Transverse colon (tissue), 4 donors: ENCODE measurements at regions not wholly inside any gene's neighbourhood (a gene's known extent, or its start where the extent isn't known, plus 50 kb on each side); places are given as distances from the start of the nearest gene placed in this dataset.

Source experiments
- DNase-seq: peaks from one replicate; pipeline ENCODE4 v3.0.0-alpha.2; 2019
- H3K27ac ChIP-seq, 4 donors: fragments of 200-600 bp; sonication (generic); 2 replicates each; pipeline ENCODE4 v1.5.1; 2016 to 2018; ENCODE audit warnings: inconsistent platforms in 4 of 4
- H3K27me3 ChIP-seq: fragments of 200-600 bp; sonication (generic); 2 replicates; pipeline ENCODE4 v1.5.1; 2017; ENCODE audit warnings: inconsistent platforms
- H3K36me3 ChIP-seq, 4 donors: fragments of 200-600 bp; sonication (generic); 2 replicates each; pipeline ENCODE4 v1.5.1; 2017 to 2019; ENCODE audit warnings: inconsistent platforms in 4 of 4
- H3K4me1 ChIP-seq, 4 donors: fragments of 200-600 bp; sonication (generic); 2 replicates each; pipeline ENCODE4 v1.5.1; 2017 to 2020; ENCODE audit warnings: inconsistent platforms in 4 of 4
- H3K4me3 ChIP-seq, 4 donors: fragments of 200-600 bp; sonication (generic); 1 replicate in 1 of 4; 2 replicates in 3 of 4; pipeline versions ENCODE4 v1.5.1 to v1.6.1; 2017 to 2019; ENCODE audit warnings: inconsistent platforms in 4 of 4
- H3K9me3 ChIP-seq, 2 donors: fragments of 200-600 bp; sonication (generic); 2 replicates each; pipeline ENCODE4 v1.5.1; 2017 to 2019; ENCODE audit warnings: inconsistent platforms in 2 of 2
- EP300 ChIP-seq: sonication (generic); formaldehyde crosslinking; IDR thresholded peaks from one replicate; pipeline ENCODE4 v1.6.1; 2017; ENCODE audit warnings: antibody characterized with exemption, low read depth
- POLR2A ChIP-seq: fragments of 450-650 bp; IDR thresholded peaks from one replicate; pipeline ENCODE4 v1.6.1; 2016; ENCODE audit warnings: antibody characterized with exemption, mild to moderate bottlenecking, moderate library complexity
- POLR2AphosphoS5 ChIP-seq, 3 donors: sonication (generic); formaldehyde crosslinking; IDR thresholded peaks; one replicate each; pipeline ENCODE4 v1.6.1; 2016; ENCODE audit warnings: antibody characterized with exemption in 3 of 3
- WGBS, 2 donors: methylation state at CpG; one replicate each; pipeline ENCODE4 v1.1.5; 2018; ENCODE audit warnings: low coverage in 1 of 2; 5-methylcytosine and 5-hydroxymethylcytosine counted together
- in situ Hi-C, 4 donors: fragments of 200-750 bp; cut with MboI; loops; one replicate each; pipeline versions ENCODE4 v1.15.0 to v1.15.1; 2017; ENCODE audit warnings: low sequenced_read_pairs in 3 of 4, low pct_ligation_motif_present in 1 of 4, low pct_unique_long_range_greater_than_20kb in 1 of 4
- intact Hi-C: fragments of 100-400 bp; cut with DNase I; formaldehyde crosslinking; loops from one replicate; pipeline ENCODE4 v1.15.1; 2023; ENCODE audit warnings: low total_unique reads
- TF ChIP-seq, protein P1 (sequence below), 5 experiments: fragments of 200-600 bp in 3 of 5; fragments of 450-650 bp in 2 of 5; sonication (generic) in 3 of 5; IDR thresholded peaks; 1 replicate in 2 of 5; 2 replicates in 3 of 5; pipeline ENCODE4 v1.5.1; 2016 to 2017; ENCODE audit warnings: antibody characterized with exemption in 5 of 5, inconsistent platforms in 3 of 5, mild to moderate bottlenecking in 2 of 5, moderate library complexity in 1 of 5

DNA sequence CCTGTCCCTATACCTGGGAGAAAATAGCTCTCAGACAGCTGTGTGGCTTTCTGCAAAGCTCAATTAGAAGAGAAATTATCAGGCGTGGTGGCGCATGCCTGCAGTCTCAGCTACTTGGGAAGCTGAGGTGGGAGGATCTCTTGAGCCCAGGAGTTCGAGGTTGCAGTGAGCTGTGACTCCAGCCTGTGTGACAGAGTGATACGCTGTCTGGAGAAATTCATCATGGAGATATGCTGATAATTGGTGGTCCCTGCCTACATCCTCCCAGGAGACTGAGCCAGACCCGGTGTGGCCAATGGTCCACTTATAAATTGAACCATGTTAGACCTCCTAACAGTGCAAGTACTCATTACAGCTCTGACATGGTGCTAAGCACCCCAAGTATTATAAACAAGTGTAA, 58.7 kb upstream of the ZNF599 start:
- in situ Hi-C loops = no loop called here
- TF ChIP-seq, protein P1, sequence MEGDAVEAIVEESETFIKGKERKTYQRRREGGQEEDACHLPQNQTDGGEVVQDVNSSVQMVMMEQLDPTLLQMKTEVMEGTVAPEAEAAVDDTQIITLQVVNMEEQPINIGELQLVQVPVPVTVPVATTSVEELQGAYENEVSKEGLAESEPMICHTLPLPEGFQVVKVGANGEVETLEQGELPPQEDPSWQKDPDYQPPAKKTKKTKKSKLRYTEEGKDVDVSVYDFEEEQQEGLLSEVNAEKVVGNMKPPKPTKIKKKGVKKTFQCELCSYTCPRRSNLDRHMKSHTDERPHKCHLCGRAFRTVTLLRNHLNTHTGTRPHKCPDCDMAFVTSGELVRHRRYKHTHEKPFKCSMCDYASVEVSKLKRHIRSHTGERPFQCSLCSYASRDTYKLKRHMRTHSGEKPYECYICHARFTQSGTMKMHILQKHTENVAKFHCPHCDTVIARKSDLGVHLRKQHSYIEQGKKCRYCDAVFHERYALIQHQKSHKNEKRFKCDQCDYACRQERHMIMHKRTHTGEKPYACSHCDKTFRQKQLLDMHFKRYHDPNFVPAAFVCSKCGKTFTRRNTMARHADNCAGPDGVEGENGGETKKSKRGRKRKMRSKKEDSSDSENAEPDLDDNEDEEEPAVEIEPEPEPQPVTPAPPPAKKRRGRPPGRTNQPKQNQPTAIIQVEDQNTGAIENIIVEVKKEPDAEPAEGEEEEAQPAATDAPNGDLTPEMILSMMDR (IDR thresholded peaks at IDR 0.05) = no peak
- no peak for TF ChIP-seq EP300
- no peak for TF ChIP-seq POLR2A
- TF ChIP-seq POLR2AphosphoS5 (IDR thresholded peaks at IDR 0.05) = no peak
- intact Hi-C loops = no loop called here
- H3K4me1 ChIP-seq = no peaks in the 10 kb centered on the region
- H3K27ac ChIP-seq = no peak overlapping the region
- DNase-seq = no peak
- no peaks in the 10 kb centered on the region for H3K36me3 ChIP-seq
- no peaks in the 10 kb centered on the region for H3K9me3 ChIP-seq
- 69% methylated on average over 5 of the region's 5 CpGs; no CpG with 5 or more reads in 1 of the 2 donors for WGBS, 2 donors
- H3K4me3 ChIP-seq = no peak overlapping the region
- no peaks in the 10 kb centered on the region for H3K27me3 ChIP-seq

DNA sequence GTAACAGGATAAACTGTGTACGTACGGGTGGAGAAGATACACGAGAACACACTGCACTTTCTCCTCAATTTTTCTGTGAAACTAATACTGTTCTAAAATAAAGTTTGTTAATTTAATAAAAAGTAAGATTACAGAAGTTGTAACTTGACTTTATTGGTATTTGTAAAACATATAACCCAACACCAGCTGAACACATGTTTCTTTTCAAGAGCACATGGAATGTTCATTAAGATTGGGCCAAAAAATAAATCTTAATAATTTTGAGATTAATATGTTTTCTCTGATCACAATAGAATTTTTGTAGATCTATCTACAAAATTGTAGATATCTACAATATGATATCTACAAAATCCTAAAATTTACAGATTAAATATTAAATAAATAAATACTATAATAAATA, 55.1 kb upstream of the ZNF599 start:
- TF ChIP-seq, protein P1 (IDR thresholded peaks at IDR 0.05) = no peak
- no peak for TF ChIP-seq EP300
- no peak for TF ChIP-seq POLR2A
- no peak for TF ChIP-seq POLR2AphosphoS5 (IDR thresholded peaks at IDR 0.05)
- H3K36me3 ChIP-seq = no peaks in the 10 kb centered on the region
- in situ Hi-C loops = no loop called here
- no peak overlapping the region for H3K27ac ChIP-seq
- intact Hi-C loops = no loop called here
- no peak overlapping the region for H3K4me3 ChIP-seq
- H3K9me3 ChIP-seq = no peaks in the 10 kb centered on the region
- H3K4me1 ChIP-seq = no peaks in the 10 kb centered on the region
- no peaks in the 10 kb centered on the region for H3K27me3 ChIP-seq
- no peak for DNase-seq
- 89 to 93% methylated on average over 3 of the region's 3 CpGs for WGBS, 2 donors

DNA sequence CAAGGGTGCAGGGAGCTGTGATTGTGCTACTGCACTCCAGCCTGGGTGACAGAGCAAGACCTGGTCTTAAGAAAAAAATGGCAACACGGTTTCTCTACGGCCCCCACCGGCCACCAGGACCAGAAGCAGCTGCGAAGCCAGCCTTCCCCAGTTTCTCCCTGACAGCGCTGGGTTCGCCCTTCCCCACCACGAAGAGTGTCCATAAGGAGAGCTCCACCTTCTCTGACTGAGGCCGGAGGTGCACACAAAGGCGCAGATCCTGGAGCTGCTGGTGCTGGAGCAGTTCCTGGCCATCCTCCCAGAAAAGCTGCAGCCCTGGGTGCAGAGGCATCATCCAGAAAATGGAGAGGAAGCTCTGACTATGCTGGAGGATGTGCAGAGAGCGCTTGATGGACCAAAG, 52.2 kb upstream of the ZNF599 start:
- no peaks in the 10 kb centered on the region for H3K36me3 ChIP-seq
- H3K9me3 ChIP-seq = no peaks in the 10 kb centered on the region
- H3K4me1 ChIP-seq = no peaks in the 10 kb centered on the region
- no peak overlapping the region for H3K4me3 ChIP-seq
- no peak for DNase-seq
- in situ Hi-C loops = no loop called here
- no peak overlapping the region for H3K27ac ChIP-seq
- H3K27me3 ChIP-seq = no peaks in the 10 kb centered on the region
- WGBS, 2 donors = 82% methylated on average over 10 of the region's 10 CpGs; no CpG with 5 or more reads in 1 of the 2 donors
- intact Hi-C loops = no loop called here
- TF ChIP-seq, protein P1 (IDR thresholded peaks at IDR 0.05) = no peak
- no peak for TF ChIP-seq POLR2AphosphoS5 (IDR thresholded peaks at IDR 0.05)
- TF ChIP-seq EP300 = no peak
- TF ChIP-seq POLR2A = no peak

DNA sequence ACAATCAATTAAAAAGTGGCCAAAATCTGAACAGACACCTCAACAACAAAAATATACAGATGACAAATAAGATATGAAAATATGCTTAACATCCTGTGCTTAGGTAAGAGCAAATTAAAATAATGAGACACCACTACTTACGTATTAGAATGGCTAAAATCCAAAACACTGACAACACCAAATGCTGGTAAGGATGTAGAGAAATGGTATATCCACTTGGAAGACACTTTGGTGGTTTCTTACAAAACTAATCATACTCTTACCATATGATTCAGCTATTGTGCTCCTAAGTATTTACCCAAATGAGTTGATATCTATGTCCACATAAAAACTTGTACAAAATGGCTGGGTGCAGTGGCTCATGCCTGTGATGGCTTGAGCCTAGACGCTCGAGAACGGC, 51.7 kb upstream of the ZNF599 start:
- H3K4me3 ChIP-seq = no peak overlapping the region
- no peaks in the 10 kb centered on the region for H3K9me3 ChIP-seq
- no peak for DNase-seq
- WGBS, 2 donors = 83 to 98% methylated on average over 1 to 4 of the region's 4 CpGs
- no peaks in the 10 kb centered on the region for H3K4me1 ChIP-seq
- TF ChIP-seq, protein P1 (IDR thresholded peaks at IDR 0.05) = no peak
- TF ChIP-seq POLR2AphosphoS5 (IDR thresholded peaks at IDR 0.05) (no peak), POLR2A (no peak), EP300 (no peak)
- no peak overlapping the region for H3K27ac ChIP-seq
- H3K36me3 ChIP-seq = no peaks in the 10 kb centered on the region
- in situ Hi-C loops = no loop called here
- no peaks in the 10 kb centered on the region for H3K27me3 ChIP-seq
- intact Hi-C loops = no loop called here
